NCI-H2196 treated with DMSO at 0.1 percent for 48 hours (cell line): ENCODE measurements at regions not wholly inside any gene's neighbourhood (a gene's known extent, or its start where the extent isn't known, plus 50 kb on each side); places are given as distances from the start of the nearest gene placed in this dataset.

Experiments used
- DNase-seq: peaks from one replicate; lab custom pipeline; 2025; ENCODE audit not compliant: unreplicated experiment; lab: John Stamatoyannopoulos, UW

- no peak for DNase-seq
Measured at GRCh38 chr14:97544571-97544970, 747.4 kb downstream of the VRK1 start.

- no peak for DNase-seq
Measured at GRCh38 chr14:97546491-97547230, 749.5 kb downstream of the VRK1 start.

GRCh38 chr14:97550463-97550862 is 753.3 kb downstream of the VRK1 start:
- DNase-seq: no peak

- no peak for DNase-seq
Measured at GRCh38 chr14:97554597-97554996, 757.4 kb downstream of the VRK1 start.

GRCh38 chr14:97564334-97564733 is 767.2 kb downstream of the VRK1 start:
- DNase-seq: no peak

- DNase-seq: no peak
Measured at GRCh38 chr14:97571201-97571600, 774.0 kb downstream of the VRK1 start.

GRCh38 chr14:97571866-97572555 is 774.8 kb downstream of the VRK1 start:
- no peak for DNase-seq

- DNase-seq: no peak
Measured at GRCh38 chr14:97572583-97573458, 775.6 kb downstream of the VRK1 start.

GRCh38 chr14:97575677-97576076 is 778.5 kb downstream of the VRK1 start:
- DNase-seq: no peak

GRCh38 chr14:97578982-97579548 is 781.9 kb downstream of the VRK1 start:
- DNase-seq: no peak

- no peak for DNase-seq
Measured at GRCh38 chr14:97581016-97581415, 783.8 kb downstream of the VRK1 start.

GRCh38 chr14:97582022-97582421 is 784.8 kb downstream of the VRK1 start:
- no peak for DNase-seq

GRCh38 chr14:97584528-97584927 is 787.3 kb downstream of the VRK1 start:
- no peak for DNase-seq

- DNase-seq: no peak
Measured at GRCh38 chr14:97592341-97592980, 795.3 kb downstream of the VRK1 start.

GRCh38 chr14:97594306-97594705 is 797.1 kb downstream of the VRK1 start:
- DNase-seq: no peak

GRCh38 chr14:97602438-97603117 is 805.4 kb downstream of the VRK1 start:
- no peak for DNase-seq

- no peak for DNase-seq
Measured at GRCh38 chr14:97603201-97603600, 806.0 kb downstream of the VRK1 start.

GRCh38 chr14:97604731-97605130 is 807.5 kb downstream of the VRK1 start:
- no peak for DNase-seq

- no peak for DNase-seq
Measured at GRCh38 chr14:97618401-97618800, 821.2 kb downstream of the VRK1 start.
